HG02852 (cell line): ENCODE measurements at regions not wholly inside any gene's neighbourhood (a gene's known extent, or its start where the extent isn't known, plus 50 kb on each side); places are given as distances from the start of the nearest gene placed in this dataset.
"Not testable (repeated sequence)": the region's sequence is repeated elsewhere in the genome, so short reads cannot be mapped to it uniquely, and the experiment has no call there.

Source experiments
- ATAC-seq: cut with Tn5 transposase; IDR thresholded peaks from one replicate; pipeline ENCODE4 v1.9.1; 2021; ENCODE audit warnings: mild to moderate bottlenecking, moderate library complexity; ENCODE audit not compliant: unreplicated experiment

DNA sequence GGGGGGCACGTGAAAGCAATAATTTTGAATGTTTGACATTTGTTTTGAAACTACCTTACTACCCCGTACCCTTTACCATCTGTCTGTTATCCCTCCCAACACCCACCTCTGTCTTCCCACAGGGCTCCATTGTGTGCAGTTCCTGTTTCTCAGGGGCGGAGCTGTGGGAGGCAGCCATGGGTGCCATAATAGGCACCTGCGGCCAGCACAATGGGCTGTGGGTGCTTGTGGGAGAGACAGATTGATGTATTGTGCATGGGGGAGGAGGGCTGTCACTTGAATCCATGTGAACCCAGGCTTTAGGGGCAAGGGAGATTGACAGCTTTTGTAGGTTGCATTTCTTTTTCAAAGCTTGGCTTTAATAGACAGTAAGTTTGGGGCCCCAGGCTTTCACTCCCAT, 122.6 kb upstream of the CXorf66 start:
- ATAC-seq, result no peak

- ATAC-seq, result no peak
These were observed 121.4 kb upstream of the CXorf66 start for GRCh38 chrX:140086691-140087090.

GRCh38 chrX:140074851-140075250, 109.5 kb upstream of the CXorf66 start:
- not testable (repeated sequence) for ATAC-seq

- ATAC-seq, result no peak
These were observed 105.7 kb upstream of the CXorf66 start for GRCh38 chrX:140071037-140071436.

DNA sequence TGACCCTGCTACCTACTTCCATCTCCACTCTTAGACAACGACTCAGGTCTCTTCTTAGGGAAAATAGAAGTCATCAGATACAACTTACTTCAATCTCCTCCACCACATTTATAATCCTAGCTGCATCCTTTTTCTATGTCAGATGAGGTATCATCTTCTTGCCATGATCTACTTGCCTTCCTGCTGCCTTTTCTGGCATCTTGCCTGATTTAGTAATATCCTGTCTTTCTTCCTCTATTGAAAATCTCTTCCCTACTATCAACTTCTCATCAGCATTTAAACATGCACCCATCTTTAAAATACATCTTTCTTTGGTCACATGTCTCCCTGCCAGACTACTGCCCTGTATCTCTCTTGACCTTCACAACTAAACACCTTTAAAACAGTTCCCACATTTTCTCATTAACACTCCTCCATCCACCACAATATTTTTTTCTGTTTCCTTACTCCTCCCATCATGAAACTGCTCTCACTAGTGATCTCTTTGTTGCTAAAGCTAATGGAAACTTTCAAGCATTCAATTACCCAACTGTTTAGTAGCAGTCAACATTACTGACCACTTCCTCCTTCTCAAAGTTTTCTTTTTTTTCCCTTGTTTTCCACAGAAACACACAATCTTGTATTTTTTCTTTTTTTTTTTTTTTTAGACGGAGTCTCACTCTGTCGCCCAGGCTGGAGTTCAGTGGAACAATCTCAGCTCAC, 100.8 kb upstream of the CXorf66 start:
- ATAC-seq, result no peak

- ATAC-seq, result no peak
These were observed 99.7 kb upstream of the CXorf66 start for GRCh38 chrX:140064993-140065392.

GRCh38 chrX:140057001-140057411, 91.7 kb upstream of the CXorf66 start:
- peak; percentile 99 for ATAC-seq

DNA sequence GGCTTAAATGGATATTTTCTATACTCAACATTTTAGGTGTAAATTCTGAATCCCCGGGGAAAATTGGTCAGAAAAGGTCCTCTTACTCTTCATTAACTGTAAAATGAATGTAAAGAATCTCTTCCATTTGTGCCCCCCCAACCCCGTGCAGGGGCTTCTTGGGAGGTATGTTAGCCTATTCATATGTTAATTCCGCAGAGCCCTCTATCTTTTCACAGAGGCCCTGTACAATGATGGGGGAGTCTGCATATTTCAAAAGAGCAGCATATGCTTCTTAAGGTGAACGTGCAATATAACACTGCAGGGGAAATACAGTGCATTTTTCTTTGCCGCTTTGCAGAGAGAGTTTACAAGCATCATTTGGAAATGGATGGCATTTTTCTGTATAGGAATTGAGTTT, 88.5 kb upstream of the CXorf66 start:
- ATAC-seq, result no peak

DNA sequence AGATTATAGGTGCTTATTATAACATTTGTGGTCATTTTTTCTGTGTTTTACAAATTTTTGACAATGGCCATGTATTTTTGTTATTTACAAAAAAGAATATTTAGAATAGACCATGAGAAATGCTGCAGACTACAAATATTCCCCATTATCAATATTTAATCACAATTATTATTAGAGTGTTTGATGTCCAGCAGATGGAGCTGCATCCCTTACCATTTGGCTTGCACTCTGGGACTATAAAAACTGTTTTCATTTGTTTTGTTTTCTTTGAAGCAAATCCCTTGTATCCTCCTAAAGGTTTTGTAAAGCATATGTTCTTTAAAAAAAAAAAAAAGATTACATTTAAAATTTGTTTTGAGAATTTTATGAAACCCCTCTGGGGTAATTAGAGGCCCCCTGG, 85.6 kb upstream of the CXorf66 start:
- no peak for ATAC-seq

DNA sequence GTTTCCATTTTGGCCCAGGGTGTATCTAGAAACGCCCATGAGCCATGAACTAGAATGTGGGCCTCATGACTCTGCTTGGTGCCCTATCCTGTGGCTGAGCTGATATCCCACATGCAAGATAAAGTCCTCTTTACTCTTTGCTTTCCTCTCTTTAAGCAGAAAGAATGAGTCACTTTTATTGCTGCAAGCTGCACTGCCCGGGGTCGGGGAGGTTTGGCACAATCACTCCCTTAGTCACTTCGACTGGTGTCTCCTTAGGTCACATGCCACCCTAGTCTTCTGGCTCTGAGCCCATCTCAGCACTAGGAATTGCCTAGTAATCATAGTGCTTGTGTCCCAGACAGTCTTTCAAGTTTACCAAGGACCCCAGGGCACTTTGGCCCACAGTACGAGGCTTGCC, 75.1 kb upstream of the CXorf66 start:
- ATAC-seq, result no peak

DNA sequence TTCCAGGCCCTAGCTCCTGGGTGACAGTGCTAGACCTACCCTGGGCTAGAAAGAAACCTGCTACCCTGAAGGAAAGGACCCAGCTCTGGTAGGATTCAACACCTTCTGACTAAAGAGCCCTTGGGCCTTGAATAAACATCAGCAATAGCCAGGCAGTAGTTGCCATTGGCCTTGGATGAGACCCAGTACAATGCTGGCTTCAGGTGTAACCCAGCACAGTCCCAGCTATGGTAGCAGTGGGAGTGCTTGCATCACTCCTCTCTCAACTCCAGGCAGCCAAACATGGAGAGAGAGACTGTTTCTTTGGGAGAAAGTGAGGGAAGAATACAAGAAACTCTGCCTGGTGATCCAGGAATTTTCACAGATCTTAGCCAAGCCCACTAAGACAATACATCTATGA, 73.5 kb upstream of the CXorf66 start:
- ATAC-seq, result no peak

DNA sequence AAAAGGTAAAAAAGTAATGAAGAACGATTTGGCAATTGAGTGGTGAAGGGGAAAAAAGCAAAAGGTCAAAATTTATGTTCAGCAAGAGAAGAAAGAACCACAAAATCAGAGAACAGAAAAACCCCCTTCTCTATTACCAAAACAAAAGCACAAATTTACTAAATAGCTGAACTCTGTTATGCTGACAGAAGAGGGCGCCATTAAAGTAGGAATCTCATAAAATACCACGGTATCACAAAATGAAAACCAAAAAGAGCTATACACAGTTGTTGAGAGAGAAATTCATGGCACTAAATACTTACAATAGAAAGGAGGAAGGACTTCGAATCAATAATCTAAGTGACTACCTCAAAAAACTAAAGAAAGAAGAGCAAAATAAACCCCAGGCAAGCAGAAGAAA, 69.6 kb upstream of the CXorf66 start:
- no peak for ATAC-seq

GRCh38 chrX:140022482-140022881, 57.2 kb upstream of the CXorf66 start:
- no peak for ATAC-seq

DNA sequence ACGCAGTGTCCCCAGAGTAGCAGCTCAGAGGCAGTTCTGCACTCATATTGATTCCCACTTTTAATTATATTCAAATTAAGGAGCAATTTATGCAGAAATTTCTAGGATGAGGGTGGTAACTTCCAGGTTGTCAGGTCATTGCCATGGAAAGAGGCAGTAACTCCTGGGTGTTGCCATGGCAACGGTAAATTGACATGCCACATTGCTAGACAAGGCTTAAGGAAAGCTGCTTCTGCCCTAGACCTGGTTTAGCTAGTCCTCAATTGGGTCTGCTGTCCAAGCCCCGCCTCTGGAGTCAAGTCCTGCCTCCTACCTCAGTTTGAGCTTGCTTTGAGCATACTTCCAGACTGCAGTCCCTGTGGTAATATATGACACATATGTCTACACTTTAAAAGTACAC, 53.8 kb upstream of the CXorf66 start:
- ATAC-seq, result not testable (repeated sequence)
